Erythroblast (primary cell): ENCODE measurements at regions not wholly inside any gene's neighbourhood (a gene's known extent, or its start where the extent isn't known, plus 50 kb on each side); places are given as distances from the start of the nearest gene placed in this dataset.

Source experiments
- GATA1 ChIP-seq: IDR thresholded peaks from 2 replicates; pipeline ENCODE4 v1.6.1; 2011; ENCODE audit warnings: low read depth, mild to moderate bottlenecking, control low read depth, low read length, moderate library complexity
- POLR2A ChIP-seq: IDR thresholded peaks from 2 replicates; pipeline ENCODE4 v1.6.1; 2011; ENCODE audit warnings: mild to moderate bottlenecking, low read length

- no peak for TF ChIP-seq POLR2A
- TF ChIP-seq GATA1: no peak
These were observed 532.7 kb upstream of the SPRY2 start for GRCh38 chr13:80873589-80873988.
